Left renal cortex interstitium (tissue), 4 donors: ENCODE measurements at regions not wholly inside any gene's neighbourhood (a gene's known extent, or its start where the extent isn't known, plus 50 kb on each side); places are given as distances from the start of the nearest gene placed in this dataset.

Source experiments
- DNase-seq, 4 donors: peaks; one replicate each; pipeline ENCODE4 v3.0.0-alpha.2; 2013; ENCODE audit warnings: low read depth in 4 of 4, low spot score in 2 of 4, missing footprints in 1 of 4

- no peak for DNase-seq
Measured at GRCh38 chr2:66048667-66049066, 386.3 kb upstream of the MEIS1 start.

- no peak for DNase-seq
Measured at GRCh38 chr2:66041902-66042657, 392.8 kb upstream of the MEIS1 start.

- no peak for DNase-seq
Measured at GRCh38 chr2:66036948-66037347, 398.0 kb upstream of the MEIS1 start.

- DNase-seq, result no peak
Measured at GRCh38 chr2:66034467-66034866, 400.5 kb upstream of the MEIS1 start.

- DNase-seq, result no peak
Measured at GRCh38 chr2:66032226-66032775, 402.6 kb upstream of the MEIS1 start.

GRCh38 chr2:66031236-66031635 is 403.7 kb upstream of the MEIS1 start:
- no peak for DNase-seq

- no peak for DNase-seq
Measured at GRCh38 chr2:66030553-66030952, 404.4 kb upstream of the MEIS1 start.

GRCh38 chr2:66024391-66024790 is 410.5 kb upstream of the MEIS1 start:
- no peak for DNase-seq

- DNase-seq, result no peak
Measured at GRCh38 chr2:66021296-66021695, 413.6 kb upstream of the MEIS1 start.

GRCh38 chr2:66017763-66018162 is 417.2 kb upstream of the MEIS1 start:
- DNase-seq, result no peak

GRCh38 chr2:66014450-66014849 is 420.5 kb upstream of the MEIS1 start:
- DNase-seq, result no peak

- DNase-seq, result no peak
Measured at GRCh38 chr2:66013456-66013855, 421.5 kb upstream of the MEIS1 start.

- no peak for DNase-seq
Measured at GRCh38 chr2:66003931-66004330, 431.0 kb upstream of the MEIS1 start.

- DNase-seq, result no peak
Measured at GRCh38 chr2:66001538-66001937, 433.4 kb upstream of the MEIS1 start.

- DNase-seq, result no peak
Measured at GRCh38 chr2:66000901-66001300, 434.0 kb upstream of the MEIS1 start.

GRCh38 chr2:65999796-66000195 is 435.1 kb upstream of the MEIS1 start:
- no peak for DNase-seq

- no peak for DNase-seq
Measured at GRCh38 chr2:65999103-65999502, 435.8 kb upstream of the MEIS1 start.

GRCh38 chr2:65997961-65998360 is 437.0 kb upstream of the MEIS1 start:
- DNase-seq, result no peak

- no peak for DNase-seq
Measured at GRCh38 chr2:65992198-65992554, 442.7 kb upstream of the MEIS1 start.

GRCh38 chr2:65991381-65992197 is 443.3 kb upstream of the MEIS1 start:
- peak; percentile 36 to 73 (median 62) for DNase-seq

GRCh38 chr2:65985986-65986385 is 448.9 kb upstream of the MEIS1 start:
- no peak for DNase-seq

- no peak for DNase-seq
Measured at GRCh38 chr2:65980531-65980930, 454.4 kb upstream of the MEIS1 start.
